ENCODE measurements at regions not wholly inside any gene's neighbourhood (a gene's known extent, or its start where the extent isn't known, plus 50 kb on each side); places are given as distances from the start of the nearest gene placed in this dataset.

DNA sequence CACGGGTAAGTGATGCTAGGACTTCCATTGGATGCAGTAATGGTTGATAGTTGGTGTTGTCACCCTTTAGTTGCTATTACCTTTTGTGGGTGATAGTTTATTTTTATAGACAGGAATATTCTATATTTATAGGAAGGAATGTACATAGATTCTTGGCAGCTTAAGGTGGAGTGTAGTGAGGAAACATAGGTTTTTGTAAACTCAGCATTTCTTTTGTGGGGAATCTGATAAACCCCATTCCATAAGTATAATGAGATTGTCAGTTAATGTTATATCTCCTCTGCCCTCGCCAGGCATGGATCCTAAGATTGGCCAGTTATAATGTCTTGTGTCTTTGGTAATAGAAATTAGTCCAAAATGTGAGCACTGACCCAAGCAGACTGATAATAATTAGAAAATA, 262.7 kb downstream of the JRKL start:
- no peaks in the 10 kb centered on the region for H3K36me3 ChIP-seq (ENCODE audit: low read length)
- no peaks in the 10 kb centered on the region for H3K9me2 ChIP-seq (replicated peaks; ENCODE audit: insufficient read depth, low read length)
- no peaks in the 10 kb centered on the region for H3F3A ChIP-seq (ENCODE audit: insufficient read depth)
- H3K27me3 ChIP-seq (ENCODE audit: low read length), result no peaks in the 10 kb centered on the region
- no peak overlapping the region for H2AFZ ChIP-seq (ENCODE audit: low read depth, low read length, severe bottlenecking)
- H4K20me1 ChIP-seq (ENCODE audit: low read depth, low read length), result no peaks in the 10 kb centered on the region
- H3K27ac ChIP-seq (ENCODE audit: low read depth, low read length), result no peak overlapping the region
- no peak overlapping the region for H3K9ac ChIP-seq (ENCODE audit: low read length)
- H3K4me2 ChIP-seq (ENCODE audit: low read depth, low read length, poor library complexity, severe bottlenecking), result no peak overlapping the region
- TF ChIP-seq EZH2phosphoT487 (conservative IDR thresholded peaks at IDR 0.05; ENCODE audit: low read length), result no peak
- TF ChIP-seq, protein P1, sequence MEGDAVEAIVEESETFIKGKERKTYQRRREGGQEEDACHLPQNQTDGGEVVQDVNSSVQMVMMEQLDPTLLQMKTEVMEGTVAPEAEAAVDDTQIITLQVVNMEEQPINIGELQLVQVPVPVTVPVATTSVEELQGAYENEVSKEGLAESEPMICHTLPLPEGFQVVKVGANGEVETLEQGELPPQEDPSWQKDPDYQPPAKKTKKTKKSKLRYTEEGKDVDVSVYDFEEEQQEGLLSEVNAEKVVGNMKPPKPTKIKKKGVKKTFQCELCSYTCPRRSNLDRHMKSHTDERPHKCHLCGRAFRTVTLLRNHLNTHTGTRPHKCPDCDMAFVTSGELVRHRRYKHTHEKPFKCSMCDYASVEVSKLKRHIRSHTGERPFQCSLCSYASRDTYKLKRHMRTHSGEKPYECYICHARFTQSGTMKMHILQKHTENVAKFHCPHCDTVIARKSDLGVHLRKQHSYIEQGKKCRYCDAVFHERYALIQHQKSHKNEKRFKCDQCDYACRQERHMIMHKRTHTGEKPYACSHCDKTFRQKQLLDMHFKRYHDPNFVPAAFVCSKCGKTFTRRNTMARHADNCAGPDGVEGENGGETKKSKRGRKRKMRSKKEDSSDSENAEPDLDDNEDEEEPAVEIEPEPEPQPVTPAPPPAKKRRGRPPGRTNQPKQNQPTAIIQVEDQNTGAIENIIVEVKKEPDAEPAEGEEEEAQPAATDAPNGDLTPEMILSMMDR (IDR thresholded peaks at IDR 0.05; ENCODE audit: insufficient read depth, low read length, poor library complexity, severe bottlenecking), result no peak
- H3K4me3 ChIP-seq (ENCODE audit: insufficient read depth, low read length, poor library complexity, severe bottlenecking), result no peak overlapping the region
- H3K9me3 ChIP-seq (ENCODE audit: insufficient read depth, low read length), result no peaks in the 10 kb centered on the region
- no peaks in the 10 kb centered on the region for H3K79me2 ChIP-seq (ENCODE audit: insufficient read depth, low read length)

DNA sequence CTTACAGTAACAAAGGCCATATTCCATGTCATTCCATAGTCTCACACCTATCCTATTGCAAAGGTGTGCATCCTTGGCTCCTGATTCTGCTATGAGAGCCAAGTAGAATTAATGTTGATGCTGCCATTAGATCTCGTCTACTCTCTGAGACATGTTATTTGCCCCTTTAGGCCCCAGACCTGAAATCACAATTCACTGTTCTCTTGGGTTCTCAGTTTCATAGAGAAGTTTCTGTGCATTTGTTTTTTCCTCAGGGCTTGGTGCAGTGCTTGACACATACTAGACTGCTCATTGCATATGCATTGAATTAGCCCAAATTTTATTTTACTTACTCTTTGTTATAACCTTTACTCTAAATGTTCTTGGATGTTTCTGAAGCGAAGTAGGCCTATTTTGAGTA, 265.7 kb downstream of the JRKL start:
- no peak overlapping the region for H2AFZ ChIP-seq (ENCODE audit: low read depth, low read length, severe bottlenecking)
- TF ChIP-seq, protein P1 (IDR thresholded peaks at IDR 0.05; ENCODE audit: insufficient read depth, low read length, poor library complexity, severe bottlenecking), result no peak
- TF ChIP-seq EZH2phosphoT487 (conservative IDR thresholded peaks at IDR 0.05; ENCODE audit: low read length), result no peak
- H3K4me2 ChIP-seq (ENCODE audit: low read depth, low read length, poor library complexity, severe bottlenecking), result no peak overlapping the region
- H3K9ac ChIP-seq (ENCODE audit: low read length), result no peak overlapping the region
- H3K27me3 ChIP-seq (ENCODE audit: low read length), result no peaks in the 10 kb centered on the region
- H3F3A ChIP-seq (ENCODE audit: insufficient read depth), result no peaks in the 10 kb centered on the region
- no peak overlapping the region for H3K4me3 ChIP-seq (ENCODE audit: insufficient read depth, low read length, poor library complexity, severe bottlenecking)
- no peaks in the 10 kb centered on the region for H3K9me3 ChIP-seq (ENCODE audit: insufficient read depth, low read length)
- H3K36me3 ChIP-seq (ENCODE audit: low read length), result no peaks in the 10 kb centered on the region
- H3K9me2 ChIP-seq (replicated peaks; ENCODE audit: insufficient read depth, low read length), result no peaks in the 10 kb centered on the region
- H3K79me2 ChIP-seq (ENCODE audit: insufficient read depth, low read length), result no peaks in the 10 kb centered on the region
- H3K27ac ChIP-seq (ENCODE audit: low read depth, low read length), result no peak overlapping the region
- no peaks in the 10 kb centered on the region for H4K20me1 ChIP-seq (ENCODE audit: low read depth, low read length)

DNA sequence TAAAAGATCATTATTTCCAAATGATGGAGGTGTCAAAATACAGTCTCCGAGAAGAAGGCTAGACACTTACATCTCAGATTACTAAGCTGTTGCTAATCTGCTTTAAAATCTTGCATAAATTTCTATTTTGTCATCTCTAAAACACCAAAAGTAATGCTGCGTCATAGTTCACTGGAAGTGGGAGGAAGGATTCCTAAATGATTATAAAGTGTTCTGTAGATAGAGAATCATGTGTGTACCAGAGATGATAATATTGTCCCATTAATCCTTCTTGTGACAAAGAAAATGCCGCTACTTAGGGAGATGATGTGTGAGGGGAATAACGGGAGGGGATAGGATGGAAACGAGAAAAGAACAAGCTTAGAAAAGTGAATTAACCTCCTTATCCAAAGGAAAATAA, 268.6 kb downstream of the JRKL start:
- H3K27ac ChIP-seq (ENCODE audit: low read depth, low read length), result no peak overlapping the region

More for the DNA sequence above, 268.6 kb downstream of the JRKL start:
- Histone ChIP-seq H3K9ac (ENCODE audit: low read length) (no peak overlapping the region), H3K79me2 (ENCODE audit: insufficient read depth, low read length) (no peaks in the 10 kb centered on the region), H4K20me1 (ENCODE audit: low read depth, low read length) (no peaks in the 10 kb centered on the region), H3K9me3 (ENCODE audit: insufficient read depth, low read length) (no peaks in the 10 kb centered on the region), H3K4me2 (ENCODE audit: low read depth, low read length, poor library complexity, severe bottlenecking) (no peak overlapping the region), H3F3A (ENCODE audit: insufficient read depth) (no peaks in the 10 kb centered on the region), H2AFZ (ENCODE audit: low read depth, low read length, severe bottlenecking) (no peak overlapping the region), H3K9me2 (replicated peaks; ENCODE audit: insufficient read depth, low read length) (no peaks in the 10 kb centered on the region), H3K4me3 (ENCODE audit: insufficient read depth, low read length, poor library complexity, severe bottlenecking) (no peak overlapping the region), H3K27me3 (ENCODE audit: low read length) (no peaks in the 10 kb centered on the region), H3K36me3 (ENCODE audit: low read length) (no peaks in the 10 kb centered on the region)
- TF ChIP-seq, protein P1 (IDR thresholded peaks at IDR 0.05; ENCODE audit: insufficient read depth, low read length, poor library complexity, severe bottlenecking), result no peak
- TF ChIP-seq EZH2phosphoT487 (conservative IDR thresholded peaks at IDR 0.05; ENCODE audit: low read length), result no peak
